GM21528 (cell line): ENCODE measurements at regions not wholly inside any gene's neighbourhood (a gene's known extent, or its start where the extent isn't known, plus 50 kb on each side); places are given as distances from the start of the nearest gene placed in this dataset.

ENCODE experiments used
- ATAC-seq: cut with Tn5 transposase; IDR thresholded peaks from one replicate; pipeline ENCODE4 v1.9.1; 2021; ENCODE audit warnings: mild to moderate bottlenecking, moderate library complexity; ENCODE audit not compliant: unreplicated experiment, low FRiP score

GRCh38 chr2:122445003-122445402 lies 689.6 kb downstream of the TSN start:
- no peak for ATAC-seq

GRCh38 chr2:122446761-122447160 lies 691.3 kb downstream of the TSN start:
- no peak for ATAC-seq

- no peak for ATAC-seq
Measured at GRCh38 chr2:122447237-122447636, 691.8 kb downstream of the TSN start.

- no peak for ATAC-seq
Measured at GRCh38 chr2:122451040-122451439, 695.6 kb downstream of the TSN start.

GRCh38 chr2:122451697-122452096 lies 696.2 kb downstream of the TSN start:
- ATAC-seq: no peak

GRCh38 chr2:122469147-122469546 lies 713.7 kb downstream of the TSN start:
- ATAC-seq: no peak

GRCh38 chr2:122471753-122472152 lies 716.3 kb downstream of the TSN start:
- no peak for ATAC-seq

- no peak for ATAC-seq
Measured at GRCh38 chr2:122478117-122478516, 722.7 kb downstream of the TSN start.

GRCh38 chr2:122478771-122479170 lies 723.3 kb downstream of the TSN start:
- ATAC-seq: no peak

GRCh38 chr2:122480501-122481243 lies 725.2 kb downstream of the TSN start:
- ATAC-seq: no peak

GRCh38 chr2:122481244-122481622 lies 725.8 kb downstream of the TSN start:
- no peak for ATAC-seq

GRCh38 chr2:122481717-122482116 lies 726.3 kb downstream of the TSN start:
- no peak for ATAC-seq

GRCh38 chr2:122486086-122486485 lies 730.6 kb downstream of the TSN start:
- ATAC-seq: no peak

GRCh38 chr2:122486705-122487415 lies 731.4 kb downstream of the TSN start:
- no peak for ATAC-seq

- ATAC-seq: no peak
Measured at GRCh38 chr2:122491011-122491410, 735.6 kb downstream of the TSN start.

GRCh38 chr2:122500316-122501105 lies 745.1 kb downstream of the TSN start:
- ATAC-seq: no peak

- ATAC-seq: no peak
Measured at GRCh38 chr2:122506620-122507019, 751.2 kb downstream of the TSN start.

- no peak for ATAC-seq
Measured at GRCh38 chr2:122507261-122507660, 751.8 kb downstream of the TSN start.

- no peak for ATAC-seq
Measured at GRCh38 chr2:122512091-122512490, 756.6 kb downstream of the TSN start.

GRCh38 chr2:122514451-122514996 lies 759.1 kb downstream of the TSN start:
- no peak for ATAC-seq

GRCh38 chr2:122515731-122516290 lies 760.4 kb downstream of the TSN start:
- ATAC-seq: no peak
